SH-SY5Y (cell line): ENCODE measurements at regions not wholly inside any gene's neighbourhood (a gene's known extent, or its start where the extent isn't known, plus 50 kb on each side); places are given as distances from the start of the nearest gene placed in this dataset.

Source experiments
- GATA2 ChIP-seq: IDR thresholded peaks from 2 replicates; pipeline ENCODE4 v1.6.1; 2011; ENCODE audit warnings: mild to moderate bottlenecking, low read depth, low read length
- GATA3 ChIP-seq: IDR thresholded peaks from 2 replicates; pipeline ENCODE4 v1.6.1; 2011; ENCODE audit warnings: low read depth, mild to moderate bottlenecking, low read length, moderate library complexity

DNA sequence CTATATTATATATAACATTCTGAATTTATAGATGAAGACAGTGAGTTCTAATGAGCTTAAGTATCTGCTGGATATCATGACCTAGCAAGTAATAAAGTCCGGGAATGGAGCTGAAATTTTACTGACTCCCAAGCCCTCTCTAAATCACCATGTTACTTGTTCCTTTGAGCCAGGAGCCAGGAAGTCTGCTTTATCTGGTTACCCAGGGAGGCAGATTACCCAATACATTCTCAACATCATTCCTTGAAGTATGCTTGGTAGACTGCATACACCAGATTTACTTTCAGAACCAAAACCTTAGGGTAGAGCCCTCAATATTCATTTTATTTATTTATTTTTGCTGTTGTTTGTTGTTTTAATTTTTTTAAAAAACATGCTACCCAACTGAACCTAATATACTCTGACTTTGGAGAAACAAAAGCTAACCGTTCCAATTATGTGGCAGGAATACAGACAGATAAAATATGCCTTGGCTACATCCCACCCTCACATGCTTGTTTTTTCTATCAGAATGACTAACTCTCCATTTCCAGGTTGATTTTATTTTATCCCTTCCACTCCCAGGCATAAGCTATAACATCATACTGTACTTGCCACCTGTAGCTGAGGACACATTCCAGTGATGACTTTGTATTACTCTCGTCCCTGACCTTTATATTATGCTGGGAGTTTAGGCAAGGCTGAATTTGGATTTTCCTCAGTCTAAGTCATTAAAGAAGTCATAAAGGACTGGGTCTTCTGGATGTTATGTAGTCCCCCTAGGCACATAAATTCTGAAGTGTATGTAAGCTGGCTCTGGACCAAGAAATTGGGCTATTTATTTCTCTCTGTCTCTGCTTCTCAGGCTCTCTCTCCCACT lies 82.0 kb downstream of the YIPF5 start:
- TF ChIP-seq GATA3 (no peak), GATA2 (no peak)

DNA sequence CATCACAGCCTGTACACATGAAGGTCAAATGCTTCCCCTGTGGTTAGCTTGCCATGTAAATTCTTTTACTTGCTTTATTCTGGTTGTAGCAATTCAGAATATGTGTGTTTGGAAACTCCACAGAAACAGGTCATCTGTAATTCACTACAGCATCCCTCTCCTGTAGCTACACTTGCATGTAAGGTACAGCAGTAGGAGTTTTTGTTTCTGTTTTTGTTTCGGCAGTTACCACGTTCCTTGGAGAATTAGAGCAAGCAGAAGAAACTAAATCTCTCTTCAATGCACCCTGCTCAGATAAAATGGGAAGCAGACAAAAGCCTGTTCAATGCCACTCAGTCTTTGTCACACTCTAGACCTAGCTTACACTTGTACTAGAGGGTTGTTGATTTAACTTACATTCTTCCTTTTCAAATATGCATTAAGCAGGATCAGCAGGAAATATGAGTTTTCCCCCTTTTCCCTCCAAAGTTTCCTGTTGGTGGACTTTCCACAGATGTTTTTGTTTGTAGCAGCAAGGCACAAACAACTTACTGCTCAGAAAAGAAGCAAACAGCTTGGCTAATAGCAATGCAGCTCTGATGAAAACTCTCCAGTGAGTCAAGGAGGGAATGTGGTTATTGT lies 80.9 kb downstream of the YIPF5 start:
- TF ChIP-seq GATA2 (no peak), GATA3 (no peak)

DNA sequence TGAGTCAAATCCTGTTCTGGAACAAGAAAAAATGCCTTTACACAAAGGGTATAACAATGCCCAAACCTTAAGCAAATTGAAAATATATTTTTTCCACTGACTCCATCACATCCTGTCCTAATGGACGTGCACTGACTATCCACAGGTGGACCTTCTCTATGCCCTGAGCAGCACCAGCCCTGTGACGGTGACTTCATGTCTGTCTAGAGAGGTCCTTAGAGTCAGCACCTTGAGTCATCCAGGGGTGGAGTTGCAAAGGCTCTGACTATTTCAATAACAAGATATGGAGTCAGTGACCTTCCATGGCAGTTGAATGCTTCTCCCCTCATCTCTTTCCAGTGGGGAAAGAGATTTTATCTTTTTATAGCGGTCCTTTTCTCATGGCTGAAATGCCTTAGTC lies 78.0 kb downstream of the YIPF5 start:
- TF ChIP-seq GATA3 (no peak), GATA2 (no peak)

DNA sequence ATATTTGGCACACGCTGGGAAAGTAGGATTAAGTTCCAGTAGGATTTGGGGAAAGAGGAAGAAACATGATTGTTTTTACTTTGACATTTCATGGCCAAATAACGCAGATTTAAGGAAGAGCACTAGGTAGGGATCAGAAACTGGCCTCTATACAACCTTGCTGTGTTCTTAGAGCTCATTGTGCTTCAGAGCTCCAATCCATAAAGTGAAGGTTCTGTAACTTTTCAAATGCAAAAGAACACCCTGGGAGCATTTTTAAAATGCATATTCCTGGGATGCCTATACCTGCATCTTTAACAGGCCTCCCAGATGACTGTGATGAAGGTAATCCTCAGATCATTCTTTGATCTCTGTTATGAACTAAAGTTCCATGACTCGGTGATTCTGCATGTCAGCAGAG lies 77.1 kb downstream of the YIPF5 start:
- TF ChIP-seq GATA3 (no peak), GATA2 (no peak)

DNA sequence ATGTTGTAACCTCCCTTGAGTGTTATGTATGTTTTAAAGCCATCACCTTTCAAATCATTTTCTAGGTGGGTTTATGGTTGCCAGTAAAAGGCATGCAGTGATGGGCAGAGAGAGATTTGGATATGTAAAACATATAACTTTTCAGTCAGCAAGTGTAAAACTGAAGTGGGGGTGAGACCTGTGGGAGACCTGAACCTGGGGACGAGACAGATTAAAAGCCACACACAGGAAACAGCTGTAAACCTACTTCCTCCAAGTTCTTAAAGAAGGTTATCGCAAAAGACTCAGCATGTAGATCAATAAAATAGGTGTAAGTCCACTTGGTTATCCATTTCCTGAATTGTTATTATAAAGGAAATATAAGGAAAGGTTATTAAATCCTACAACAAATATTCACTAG lies 76.6 kb downstream of the YIPF5 start:
- TF ChIP-seq GATA3, result no peak
- TF ChIP-seq GATA2, result no peak

DNA sequence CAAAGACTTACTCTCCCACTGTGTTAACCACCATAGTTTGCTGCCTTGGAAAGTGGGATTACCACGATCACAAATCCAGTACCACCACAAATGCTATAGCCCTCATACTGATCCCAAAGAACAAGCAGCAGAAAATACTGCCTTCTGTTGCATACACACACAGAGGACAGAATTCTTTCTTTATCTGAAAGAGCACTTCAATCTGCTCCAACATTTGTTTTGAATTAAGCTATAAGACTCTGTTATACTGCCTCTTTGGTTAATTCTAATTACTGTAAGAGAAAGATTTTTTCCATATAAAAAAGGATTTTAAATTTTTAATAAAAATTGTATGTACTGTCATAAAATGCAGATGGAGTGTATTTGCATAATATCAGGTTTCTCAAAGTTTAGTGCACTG lies 69.8 kb downstream of the YIPF5 start:
- TF ChIP-seq GATA2, result no peak
- no peak for TF ChIP-seq GATA3

DNA sequence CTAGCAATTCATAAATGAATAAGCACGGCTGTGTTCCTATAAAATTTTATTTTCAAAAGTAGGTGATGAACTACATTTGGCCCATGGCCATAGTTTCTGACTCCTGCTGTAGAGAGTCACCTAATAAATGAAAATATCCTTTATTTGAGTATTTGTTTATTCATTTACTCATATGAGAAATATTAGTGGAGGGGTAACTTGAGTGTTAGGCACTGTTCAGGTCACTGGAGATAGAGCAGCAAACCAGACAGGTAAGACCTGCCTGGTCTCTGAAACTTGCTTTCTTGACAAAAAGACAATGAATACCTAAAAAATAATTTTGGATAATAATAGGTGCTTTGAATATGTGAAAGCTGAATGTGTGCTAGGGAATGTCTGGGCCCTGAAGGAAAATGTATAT lies 68.8 kb downstream of the YIPF5 start:
- TF ChIP-seq GATA2, result no peak

DNA sequence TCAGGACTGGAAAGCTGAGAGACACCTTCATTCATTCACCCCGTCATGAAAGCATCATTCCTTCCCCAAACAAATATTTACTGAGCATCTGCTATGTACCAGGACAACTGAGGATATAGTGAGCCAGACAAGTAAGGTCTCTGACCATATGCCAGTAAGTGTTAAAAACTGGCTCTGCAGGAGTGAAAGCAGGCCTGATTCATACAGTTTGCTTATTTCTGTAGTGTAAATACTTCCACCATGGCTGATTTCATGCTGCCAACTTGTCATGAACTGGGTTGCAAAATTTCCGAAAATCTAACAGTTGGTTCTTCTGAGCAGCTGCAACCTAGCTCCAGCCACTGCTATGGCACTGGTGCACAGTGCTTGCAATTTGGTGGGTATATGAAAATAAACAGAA lies 68.1 kb downstream of the YIPF5 start:
- TF ChIP-seq GATA3 (no peak), GATA2 (no peak)

DNA sequence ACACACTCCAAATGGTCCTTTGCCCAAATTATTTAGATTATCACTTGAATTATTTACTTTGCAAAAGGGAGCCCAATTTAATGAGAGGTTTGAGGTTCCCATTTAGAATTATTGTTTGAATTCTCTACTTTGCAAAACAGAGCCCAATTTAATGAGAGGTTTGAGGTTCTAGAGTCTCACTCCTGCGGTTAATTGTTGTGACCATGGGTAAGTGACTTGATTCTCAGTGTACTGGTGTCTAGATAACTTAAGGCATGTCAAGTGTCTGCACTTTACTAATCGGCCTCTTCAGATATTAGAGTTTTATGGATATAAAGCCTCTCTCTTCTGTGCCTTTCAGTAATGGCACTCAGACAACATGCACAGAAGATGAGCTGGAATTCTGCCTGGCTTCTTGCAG lies 67.5 kb downstream of the YIPF5 start:
- no peak for TF ChIP-seq GATA3
- no peak for TF ChIP-seq GATA2

DNA sequence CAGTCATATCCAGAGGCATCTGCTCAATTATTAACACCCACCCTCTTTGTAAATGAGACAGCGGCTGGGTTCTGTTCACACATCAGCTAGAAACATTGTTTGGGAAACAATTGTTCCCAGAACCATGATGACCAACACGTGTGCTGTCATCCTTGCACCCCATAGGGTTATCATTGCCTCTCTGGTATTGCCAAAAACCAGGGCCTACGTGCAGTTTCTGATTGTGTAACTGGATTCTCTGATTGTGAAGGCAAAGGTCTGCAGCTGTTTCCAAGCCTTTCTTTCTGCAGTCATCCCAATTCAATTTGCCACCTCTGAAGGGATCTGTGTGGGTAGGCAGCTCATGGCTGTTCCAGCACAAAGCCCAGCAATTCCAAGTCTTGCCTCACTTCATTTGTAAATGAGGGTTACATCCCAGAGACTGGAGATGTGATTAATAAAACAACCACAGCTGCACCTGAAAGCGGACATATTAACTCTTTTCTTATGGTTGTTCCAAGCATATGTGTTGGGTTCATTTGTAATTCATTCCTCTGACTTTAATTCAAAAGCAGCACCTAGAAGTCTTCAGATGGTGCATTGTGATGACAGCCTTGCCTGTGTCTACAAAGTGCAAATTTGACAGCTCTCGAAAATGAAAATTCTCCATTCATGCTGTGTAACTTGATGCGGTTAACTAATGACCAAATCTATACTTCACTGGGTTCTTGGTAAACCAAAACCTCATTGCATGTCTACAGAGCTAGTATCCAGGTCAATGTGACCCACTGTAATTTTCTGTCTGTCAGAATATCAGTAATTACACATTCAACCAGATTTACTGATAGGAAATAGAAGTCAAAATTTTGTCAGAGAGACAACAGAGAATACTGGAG lies 66.6 kb downstream of the YIPF5 start:
- TF ChIP-seq GATA3, result no peak
- no peak for TF ChIP-seq GATA2

DNA sequence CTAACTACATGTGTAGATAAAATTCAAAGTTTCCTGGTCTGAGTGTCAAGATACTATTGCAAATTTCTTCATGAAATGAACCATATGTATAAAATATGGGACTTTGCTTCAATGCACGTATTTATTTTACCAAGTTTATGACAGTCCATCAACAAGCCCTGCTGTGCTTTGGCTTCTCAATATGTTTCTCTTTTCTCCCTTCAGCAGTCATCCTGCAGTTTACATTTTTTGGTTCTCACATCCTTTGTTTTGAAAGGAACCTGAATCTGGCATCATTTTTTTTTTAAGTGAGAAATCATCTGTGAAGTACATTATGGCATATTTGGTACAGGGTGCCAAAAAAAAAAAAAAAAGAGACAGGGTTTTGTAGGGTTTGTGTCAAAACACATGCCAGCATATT lies 65.1 kb downstream of the YIPF5 start:
- no peak for TF ChIP-seq GATA2
- TF ChIP-seq GATA3, result no peak

DNA sequence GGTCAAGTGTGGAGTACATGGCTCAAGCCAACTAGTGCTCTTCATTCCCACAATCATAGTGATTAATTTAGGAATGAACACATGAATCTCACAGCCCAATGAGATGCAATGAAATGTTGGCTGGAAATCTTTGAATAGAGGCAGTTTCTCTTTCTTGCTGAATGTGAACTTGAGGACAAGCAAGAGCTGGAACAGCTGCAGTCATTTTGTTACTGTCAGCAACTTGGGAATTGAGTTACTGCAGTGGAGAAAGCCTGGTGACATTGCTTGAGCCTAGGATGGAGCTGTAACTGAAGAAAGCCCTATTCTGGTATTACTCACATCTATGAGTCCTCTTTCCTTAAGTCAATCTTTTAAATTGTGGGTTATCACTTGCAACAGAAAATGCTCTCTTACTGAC lies 62.3 kb downstream of the YIPF5 start:
- TF ChIP-seq GATA3 (no peak), GATA2 (no peak)
